Ovary (tissue), 3 donors: ENCODE measurements at regions not wholly inside any gene's neighbourhood (a gene's known extent, or its start where the extent isn't known, plus 50 kb on each side); places are given as distances from the start of the nearest gene placed in this dataset.
"Not testable (repeated sequence)": the region's sequence is repeated elsewhere in the genome, so short reads cannot be mapped to it uniquely, and the experiment has no call there.

ENCODE experiments used
- CTCF ChIP-seq, 3 donors: fragments of 450-650 bp in 2 of 3; fragments of 200-600 bp in 1 of 3; IDR thresholded peaks; one replicate each; pipeline versions ENCODE4 v1.5.1 to v1.8.0; 2016 to 2022; ENCODE audit warnings: antibody characterized with exemption in 3 of 3, mild to moderate bottlenecking in 1 of 3
- POLR2A ChIP-seq: fragments of 450-650 bp; IDR thresholded peaks from one replicate; pipeline ENCODE4 v1.6.1; 2017; ENCODE audit warnings: antibody characterized with exemption, mild to moderate bottlenecking, moderate library complexity
- donor health status: DM: no; HTN: no; CAD: no.

- not testable (repeated sequence) for TF ChIP-seq CTCF (IDR thresholded peaks at IDR 0.05); POLR2A
These were observed 491.4 kb downstream of the NTRK2 start for GRCh38 chr9:85160944-85161343.
